Activated naive CD4-positive, alpha-beta T cell treated with anti-CD3 and anti-CD28 coated beads, Interleukin-2, amount 50 U/mL, for 16 hours (primary cell): ENCODE measurements at regions not wholly inside any gene's neighbourhood (a gene's known extent, or its start where the extent isn't known, plus 50 kb on each side); places are given as distances from the start of the nearest gene placed in this dataset.

Experiments used
- DNase-seq: peaks from one replicate; pipeline ENCODE4 v3.0.0-alpha.2; 2020

GRCh38 chr18:39062426-39062825 lies 1496.8 kb upstream of the CELF4 start:
- DNase-seq: no peak

- no peak for DNase-seq
Measured at GRCh38 chr18:39058386-39059000, 1492.9 kb upstream of the CELF4 start.

- no peak for DNase-seq
Measured at GRCh38 chr18:39057423-39058064, 1491.9 kb upstream of the CELF4 start.

- DNase-seq: no peak
Measured at GRCh38 chr18:39053571-39053970, 1488.0 kb upstream of the CELF4 start.

GRCh38 chr18:39051013-39051412 lies 1485.4 kb upstream of the CELF4 start:
- no peak for DNase-seq

GRCh38 chr18:39039813-39040212 lies 1474.2 kb upstream of the CELF4 start:
- no peak for DNase-seq

GRCh38 chr18:39037925-39038324 lies 1472.3 kb upstream of the CELF4 start:
- DNase-seq: no peak

- DNase-seq: no peak
Measured at GRCh38 chr18:39033312-39033711, 1467.7 kb upstream of the CELF4 start.

- no peak for DNase-seq
Measured at GRCh38 chr18:39031647-39032046, 1466.0 kb upstream of the CELF4 start.

GRCh38 chr18:39030124-39030655 lies 1464.6 kb upstream of the CELF4 start:
- DNase-seq: no peak

GRCh38 chr18:39025531-39025930 lies 1459.9 kb upstream of the CELF4 start:
- DNase-seq: no peak

GRCh38 chr18:39019989-39020388 lies 1454.4 kb upstream of the CELF4 start:
- no peak for DNase-seq

- DNase-seq: no peak
Measured at GRCh38 chr18:39007031-39007902, 1441.7 kb upstream of the CELF4 start.

GRCh38 chr18:38996056-38996455 lies 1430.5 kb upstream of the CELF4 start:
- no peak for DNase-seq

- DNase-seq: no peak
Measured at GRCh38 chr18:38993342-38993741, 1427.7 kb upstream of the CELF4 start.

- DNase-seq: no peak
Measured at GRCh38 chr18:38984968-38985367, 1419.4 kb upstream of the CELF4 start.

GRCh38 chr18:38982072-38982471 lies 1416.5 kb upstream of the CELF4 start:
- no peak for DNase-seq

- no peak for DNase-seq
Measured at GRCh38 chr18:38981389-38981788, 1415.8 kb upstream of the CELF4 start.

GRCh38 chr18:38980420-38980819 lies 1414.8 kb upstream of the CELF4 start:
- no peak for DNase-seq

GRCh38 chr18:38972571-38972970 lies 1407.0 kb upstream of the CELF4 start:
- DNase-seq: no peak

- DNase-seq: no peak
Measured at GRCh38 chr18:38971881-38972280, 1406.3 kb upstream of the CELF4 start.

GRCh38 chr18:38966841-38967240 lies 1401.2 kb upstream of the CELF4 start:
- DNase-seq: no peak

GRCh38 chr18:38963943-38964660 lies 1398.5 kb upstream of the CELF4 start:
- no peak for DNase-seq
